ENCODE measurements at regions not wholly inside any gene's neighbourhood (a gene's known extent, or its start where the extent isn't known, plus 50 kb on each side); places are given as distances from the start of the nearest gene placed in this dataset.
"Not testable (repeated sequence)": the region's sequence is repeated elsewhere in the genome, so short reads cannot be mapped to it uniquely, and the experiment has no call there.

DNA sequence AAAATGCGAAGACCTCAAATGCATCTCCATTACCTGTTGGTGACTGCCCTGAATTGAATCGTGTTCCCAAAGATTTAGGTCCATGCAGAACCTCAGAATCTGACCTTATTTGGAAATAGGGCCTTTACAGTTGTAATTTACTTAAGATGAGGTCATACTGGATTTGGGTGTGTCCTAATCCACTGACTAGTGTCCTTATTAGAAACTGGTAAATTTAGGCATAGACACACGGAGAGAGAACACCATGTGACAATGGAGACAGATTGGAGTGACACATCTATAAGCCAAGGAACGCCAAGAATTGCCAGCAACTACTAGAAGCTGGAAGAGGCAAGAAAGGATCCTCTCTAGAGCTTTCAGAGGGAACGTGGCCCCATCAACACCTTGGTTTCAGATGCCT lies 203.1 kb downstream of the SMAD2 start:
- FAIRE-seq, result no peak

- no peak for FAIRE-seq
These were observed 203.9 kb downstream of the SMAD2 start for GRCh38 chr18:47726550-47726949.

- no peak for FAIRE-seq
These were observed 204.8 kb downstream of the SMAD2 start for GRCh38 chr18:47725656-47726055.

- no peak for FAIRE-seq
These were observed 206.1 kb downstream of the SMAD2 start for GRCh38 chr18:47724186-47724975.

GRCh38 chr18:47721876-47722275 lies 208.6 kb downstream of the SMAD2 start:
- no peak for FAIRE-seq

GRCh38 chr18:47720741-47721140 lies 209.7 kb downstream of the SMAD2 start:
- no peak for FAIRE-seq

GRCh38 chr18:47719096-47719780 lies 211.2 kb downstream of the SMAD2 start:
- no peak for FAIRE-seq

DNA sequence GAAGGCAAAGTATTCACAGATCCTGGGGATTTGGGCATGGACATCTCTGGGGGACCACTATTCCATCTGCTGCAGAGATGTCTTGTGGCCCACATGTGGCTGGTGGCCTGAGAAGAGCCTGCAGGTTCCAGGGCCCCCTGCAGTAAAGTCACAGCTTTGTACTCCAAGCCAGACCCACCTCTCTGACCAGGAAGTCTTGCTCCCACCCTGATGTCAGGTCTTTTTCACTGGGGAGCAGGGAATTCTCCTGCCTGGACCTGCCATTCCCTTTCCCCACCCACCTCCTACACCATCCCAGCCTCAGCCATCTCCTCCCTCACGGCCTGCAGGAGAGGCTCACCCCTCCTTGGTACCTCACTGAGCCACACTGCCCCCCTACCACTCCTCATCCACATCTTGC lies 211.8 kb downstream of the SMAD2 start:
- FAIRE-seq, result no peak

DNA sequence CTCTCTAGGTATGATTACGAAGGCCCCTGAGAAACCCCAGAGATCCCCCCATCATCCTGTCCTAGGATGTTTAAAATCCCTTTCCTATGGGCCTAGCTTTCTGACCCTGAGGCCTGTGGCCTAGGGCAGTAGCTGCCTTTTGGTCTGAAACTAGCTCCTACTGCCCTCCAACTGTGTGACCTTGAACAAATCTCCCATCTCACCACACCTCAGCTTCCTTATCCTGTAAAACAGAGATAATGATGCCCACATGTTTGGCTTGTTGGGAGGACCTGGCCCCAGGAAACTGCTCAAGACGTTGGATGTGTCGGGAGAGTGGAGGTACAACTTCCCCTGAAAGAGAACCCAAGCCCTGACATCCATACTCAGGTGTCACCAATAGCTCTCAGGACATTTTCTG lies 213.2 kb downstream of the SMAD2 start:
- no peak for FAIRE-seq

- no peak for FAIRE-seq
These were observed 213.8 kb downstream of the SMAD2 start for GRCh38 chr18:47716632-47717185.

- FAIRE-seq, result no peak
These were observed 220.0 kb downstream of the SMAD2 start for GRCh38 chr18:47710451-47710850.

DNA sequence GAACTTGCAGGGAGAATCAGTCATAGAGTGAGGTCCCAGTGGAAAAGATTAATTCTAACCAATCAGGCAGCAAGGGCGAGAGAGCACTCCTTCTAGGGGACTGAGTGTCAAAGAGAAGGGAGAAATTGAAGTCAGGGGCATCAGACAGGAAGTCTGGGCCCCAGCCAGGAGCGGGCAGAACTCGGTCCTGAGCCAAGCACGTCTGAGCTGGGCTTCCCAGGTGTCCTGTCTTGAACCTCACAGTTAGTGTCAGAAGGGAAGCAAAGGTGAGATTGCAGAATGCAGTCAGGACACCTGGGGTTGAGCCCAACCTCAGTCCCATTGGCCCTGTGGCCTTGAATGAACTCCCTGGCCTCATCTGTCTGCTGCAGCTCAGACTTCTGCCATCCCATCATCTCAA lies 220.9 kb downstream of the SMAD2 start:
- no peak for FAIRE-seq

GRCh38 chr18:47708206-47708605 lies 222.3 kb downstream of the SMAD2 start:
- FAIRE-seq, result no peak

DNA sequence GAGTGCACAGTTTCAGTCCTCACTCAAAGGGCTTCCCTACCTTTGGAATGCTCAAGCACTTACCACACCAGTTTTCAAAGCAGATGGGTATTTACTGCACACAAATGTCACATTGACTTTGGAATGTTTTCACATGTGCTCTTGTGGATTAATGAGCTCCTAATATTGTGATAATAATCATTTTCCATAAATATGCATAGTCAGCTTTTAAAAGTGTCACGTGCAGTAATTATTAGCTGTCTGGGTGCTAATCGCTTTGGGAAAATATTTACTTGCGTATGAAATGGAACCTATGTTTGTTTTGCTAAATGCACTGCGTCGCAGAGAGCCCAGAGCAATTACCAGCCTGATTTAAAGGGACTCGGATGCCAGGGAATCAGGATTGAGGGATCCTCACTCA lies 229.3 kb downstream of the SMAD2 start:
- FAIRE-seq, result no peak

- FAIRE-seq, result no peak
These were observed 233.6 kb downstream of the SMAD2 start for GRCh38 chr18:47696870-47697269.

- no peak for FAIRE-seq
These were observed 238.8 kb downstream of the SMAD2 start for GRCh38 chr18:47691611-47692010.

GRCh38 chr18:47690778-47691177 lies 239.7 kb downstream of the SMAD2 start:
- FAIRE-seq, result not testable (repeated sequence)

DNA sequence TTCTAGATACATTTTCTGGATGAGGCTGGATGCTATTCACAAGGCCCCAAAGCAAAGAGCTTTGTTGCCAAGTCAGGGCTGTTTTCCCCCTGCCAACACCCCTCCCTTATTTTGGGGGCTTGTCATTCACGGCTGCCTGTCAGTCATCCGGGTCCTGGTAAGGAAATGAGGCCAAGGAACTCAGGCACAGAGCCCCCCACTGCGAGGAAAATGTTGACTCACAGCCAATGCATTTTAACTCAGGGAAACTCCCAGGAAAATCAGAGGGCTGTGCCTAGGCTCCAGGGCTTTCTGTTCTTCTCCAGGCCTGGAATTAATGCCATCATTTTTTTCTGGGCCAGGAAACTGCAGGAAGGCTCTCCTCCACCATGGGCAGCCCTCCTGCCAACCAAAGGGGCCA lies 241.1 kb downstream of the SMAD2 start:
- FAIRE-seq, result no peak

DNA sequence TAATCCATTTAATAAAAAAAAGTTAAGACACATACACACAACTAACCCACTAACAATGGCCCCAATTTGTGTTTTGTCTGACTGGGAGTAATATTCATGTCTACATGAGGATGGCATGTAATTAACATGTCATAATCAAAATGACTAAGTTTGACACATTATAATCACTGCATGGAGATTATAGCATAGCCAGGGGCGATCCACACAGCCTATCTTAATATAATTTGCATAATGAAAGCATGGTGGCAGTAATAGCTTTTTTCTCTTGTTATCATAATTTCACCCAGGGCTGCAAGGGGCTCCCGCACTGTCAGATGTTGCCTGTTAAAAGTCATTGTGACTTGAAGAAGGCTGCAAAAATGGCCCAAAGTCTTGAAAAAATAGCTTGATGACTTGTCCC lies 243.7 kb downstream of the SMAD2 start:
- FAIRE-seq, result no peak

GRCh38 chr18:47683774-47684173 lies 246.7 kb downstream of the SMAD2 start:
- no peak for FAIRE-seq

DNA sequence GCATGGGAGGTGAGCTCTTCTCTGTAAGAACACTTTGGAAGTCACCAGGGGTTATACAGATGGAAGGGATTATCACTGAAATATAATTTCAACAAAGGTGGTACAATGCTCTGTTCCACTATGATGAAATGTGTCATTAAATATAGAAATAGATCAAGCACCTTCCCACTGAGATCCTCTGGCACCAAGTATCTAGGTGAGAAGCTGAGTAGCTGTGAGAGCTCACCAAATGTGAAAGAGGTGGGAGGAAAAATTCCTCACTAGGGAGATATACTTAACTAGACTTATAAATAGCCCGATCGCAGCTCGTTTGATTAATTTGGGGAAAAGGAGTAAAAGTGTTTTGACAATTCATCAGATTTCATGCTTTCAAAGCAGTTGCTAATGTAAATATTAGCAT lies 247.6 kb downstream of the SMAD2 start:
- FAIRE-seq, result no peak

GRCh38 chr18:47680488-47680887 lies 250.0 kb downstream of the SMAD2 start:
- no peak for FAIRE-seq

- no peak for FAIRE-seq
These were observed 250.6 kb downstream of the SMAD2 start for GRCh38 chr18:47679864-47680263.

- no peak for FAIRE-seq
These were observed 252.5 kb downstream of the SMAD2 start for GRCh38 chr18:47677952-47678351.

Measured in endometrium (tissue), 2 donors.